ENCODE measurements at regions not wholly inside any gene's neighbourhood (a gene's known extent, or its start where the extent isn't known, plus 50 kb on each side); places are given as distances from the start of the nearest gene placed in this dataset.
A peak's percentile ranks its signal among the peaks of the same experiment; 100 is the strongest.

- 94% methylated on average over 7 of the region's 7 CpGs; no CpG with 5 or more reads in 1 of the 2 experiments for WGBS, 2 experiments (ENCODE audit: extremely low coverage in 1 of 2, insufficient coverage in 1 of 2, insufficient read length in 1 of 2, insufficient replicate concordance in 2 of 2, low coverage in 1 of 2, low lambda C conversion rate in 2 of 2, missing lambda C conversion rate in 1 of 2)
- Histone ChIP-seq H3K36me3 (ENCODE audit: control insufficient read depth in 2 of 4, insufficient read depth in 4 of 4, low read length in 3 of 4) (no peaks in the 10 kb centered on the region), H3K14ac (ENCODE audit: insufficient read length) (no peak overlapping the region), H3K4ac (replicated peaks; ENCODE audit: insufficient read length, low read depth, low read length) (no peak overlapping the region), H3K79me2 (ENCODE audit: control insufficient read depth in 1 of 2, insufficient read depth in 2 of 2, low read length in 2 of 2) (no peaks in the 10 kb centered on the region), H2BK5ac (ENCODE audit: low read depth, low read length) (peak overlapping the region; percentile 2; the same call in 1 of the 2 replicates), H3K4me3 (ENCODE audit: extremely low read depth in 1 of 4, insufficient read depth in 2 of 4, low read depth in 3 of 4, low read length in 4 of 4) (no peak overlapping the region), H2BK12ac (ENCODE audit: low read depth, low read length) (peak overlapping the region; percentile 53; the same call in 1 of the 2 replicates), H3K4me2 (ENCODE audit: insufficient read depth in 1 of 2, low read depth in 2 of 2, low read length in 2 of 2) (no peak overlapping the region), H2BK15ac (ENCODE audit: low read length) (no peak overlapping the region), H3K27me3 (replicated peaks in 1 of 4; ENCODE audit: control insufficient read depth in 3 of 4, extremely low read depth in 1 of 4, insufficient read depth in 3 of 4, low read length in 3 of 4) (no peaks in the 10 kb centered on the region), H3K4me1 (replicated peaks in 1 of 4; ENCODE audit: control insufficient read depth in 3 of 4, insufficient read depth in 4 of 4, low read length in 3 of 4) (peaks cover 0 to 12% (median 2%) of the 10 kb centered on the region in 4 experiments; a peak in 3 of 7 replicates), H4K91ac (replicated peaks; ENCODE audit: insufficient read length, low read length) (no peak overlapping the region), H4K20me1 (replicated peaks in 1 of 2; ENCODE audit: control insufficient read depth in 1 of 2, insufficient read depth in 2 of 2, low read length in 2 of 2) (peaks cover 0 to 2% of the 10 kb centered on the region in 2 experiments), H3K23ac (ENCODE audit: insufficient read length) (no peak overlapping the region), H3K9me3 (ENCODE audit: insufficient read depth in 2 of 2, low read depth in 1 of 2, low read length in 1 of 2) (no peaks in the 10 kb centered on the region), H3K79me1 (ENCODE audit: low read depth, low read length) (no peaks in the 10 kb centered on the region), H4K8ac (ENCODE audit: extremely low read depth, insufficient read depth, low read length) (no peak overlapping the region), H2AFZ (ENCODE audit: low read length) (no peak overlapping the region), H3K56ac (replicated peaks; ENCODE audit: insufficient read length, low read depth, low read length) (no peak overlapping the region), H4K5ac (ENCODE audit: insufficient read length, low read depth, low read length) (no peak overlapping the region), H2AK5ac (ENCODE audit: low read depth, low read length) (no peak overlapping the region), H3K9ac (replicated peaks in 1 of 4; ENCODE audit: extremely low read depth in 1 of 4, low read depth in 3 of 4, low read length in 3 of 4) (no peak overlapping the region), H3K23me2 (ENCODE audit: low read depth, low read length) (peaks cover 4% of the 10 kb centered on the region; the same call in 1 of the 2 replicates), H3K27ac (ENCODE audit: low read depth, low read length) (no peak overlapping the region), H2BK20ac (ENCODE audit: low read length) (0 out of 2 replicates have a peak overlapping the region, but pooled peaks have one; percentile 0), H2BK120ac (replicated peaks; ENCODE audit: low read depth, low read length) (peak overlapping the region; percentile 75), H3K18ac (ENCODE audit: extremely low read depth, low read length) (no peak overlapping the region)
- DNase-seq (ENCODE audit: low read depth in 1 of 2, low spot score in 2 of 2) (no peak), FAIRE-seq (no peak)
- ChIA-PET POLR2A (ENCODE audit: partially characterized antibody) (no interaction called here), CTCF (ENCODE audit: partially characterized antibody) (interaction anchor here (0.6 to 1.3 kb wide), 3 partner anchors 13 to 329 kb away, joined by 3 read pairs; no protein-coding TSS in a partner anchor)
- no peak for TF ChIP-seq SUZ12 (IDR thresholded peaks at IDR 0.05; ENCODE audit: low read length)
- TF ChIP-seq SAP30 (IDR thresholded peaks at IDR 0.05; ENCODE audit: insufficient read depth, insufficient replicate concordance, low read length): no peak
- TF ChIP-seq CBX5 (IDR thresholded peaks at IDR 0.05; ENCODE audit: low read depth, low read length): no peak
- TF ChIP-seq CHD2 (IDR thresholded peaks at IDR 0.05; ENCODE audit: low read length): no peak
- no peak for TF ChIP-seq TBP (IDR thresholded peaks at IDR 0.05; ENCODE audit: low read depth, low read length)
- no peak for TF ChIP-seq RFX5 (IDR thresholded peaks at IDR 0.05; ENCODE audit: borderline replicate concordance, low read depth, low read length)
These were observed 99.2 kb upstream of the BOD1 start for GRCh38 chr5:173715607-173716006.
